Uterus (tissue), 2 donors: ENCODE measurements at regions not wholly inside any gene's neighbourhood (a gene's known extent, or its start where the extent isn't known, plus 50 kb on each side); places are given as distances from the start of the nearest gene placed in this dataset.

ENCODE experiments used
- CTCF ChIP-seq, 4 experiments: fragments of 200-600 bp in 2 of 4; fragments of 450-650 bp in 2 of 4; sonication (generic) in 2 of 4; IDR thresholded peaks; one replicate each; pipeline ENCODE4 v1.5.1; 2016 to 2019; ENCODE audit warnings: antibody characterized with exemption in 4 of 4, mild to moderate bottlenecking in 2 of 4, moderate library complexity in 1 of 4
- POLR2A ChIP-seq, 2 donors: fragments of 450-650 bp; IDR thresholded peaks; one replicate each; pipeline ENCODE4 v1.6.1; 2016; ENCODE audit warnings: antibody characterized with exemption in 2 of 2, mild to moderate bottlenecking in 1 of 2, moderate library complexity in 1 of 2

- no peak for TF ChIP-seq CTCF (IDR thresholded peaks at IDR 0.05)
- no peak for TF ChIP-seq POLR2A (IDR thresholded peaks at IDR 0.05)
Measured at GRCh38 chr1:112141923-112142322, 152.5 kb upstream of the KCND3 start.
